HCT116 (cell line): ENCODE measurements at regions not wholly inside any gene's neighbourhood (a gene's known extent, or its start where the extent isn't known, plus 50 kb on each side); places are given as distances from the start of the nearest gene placed in this dataset.

Experiments
- ATAC-seq: fragments of 200-7000 bp; cut with Tn5 transposase; 2 replicates; pipeline ENCODE4 v1.9.1; 2020; ENCODE audit warnings: mild to moderate bottlenecking, moderate library complexity
- BruUV-seq: library from RNA; stranded (reverse); fragments of 400-500 nt; replicated peaks from 2 replicates; lab custom pipeline; 2021; lab: Mats Ljungman, UMichigan
- CTCF ChIA-PET: fragments of 300-600 bp; sonication (Branson Sonifier 250); formaldehyde crosslinking; loops from one replicate; lab custom pipeline; 2021; ENCODE audit warnings: antibody characterized with exemption; lab: Charles Lee
- POLR2A ChIA-PET: fragments of 300-600, 350-600 bp; sonication (Branson Sonifier 250); formaldehyde crosslinking; loops from one replicate; lab custom pipeline; 2021; ENCODE audit warnings: antibody characterized with exemption; lab: Charles Lee
- RAD21 ChIA-PET, 2 experiments: fragments of 300-600 bp; sonication (Branson Sonifier 250); formaldehyde crosslinking; loops; one replicate each; lab custom pipeline; 2023; ENCODE audit warnings: low total read pairs in 2 of 2; ENCODE audit not compliant: uncharacterized antibody in 2 of 2, unreplicated experiment in 2 of 2, low non-redundant PET in 1 of 2; lab: Charles Lee
- DNase-seq: peaks from one replicate; pipeline ENCODE4 v3.0.0-alpha.2; 2010; ENCODE audit warnings: low read depth, low spot score
- H2AFZ ChIP-seq: fragments of 200-600 bp; shearing (Covaris generic), sonication (generic); 2 replicates; pipeline ENCODE4 v1.6.1; 2017; ENCODE audit warnings: low read depth, mixed run types, mixed read lengths, antibody characterized with exemption, low read length; ENCODE audit not compliant: poor library complexity, severe bottlenecking
- H3K27ac ChIP-seq: 2 replicates; pipeline ENCODE4 v1.5.1; 2012; ENCODE audit warnings: low read depth, low read length
- H3K27me3 ChIP-seq: fragments of 200-600 bp; sonication (generic); 2 replicates; pipeline ENCODE4 v1.6.1; 2016; ENCODE audit warnings: mixed run types, low read length, mixed read lengths; ENCODE audit not compliant: insufficient read depth
- H3K36me3 ChIP-seq, 2 experiments: fragments of 200-500 bp in 1 of 2; fragments of 200-600 bp in 1 of 2; sonication (Bioruptor generic) in 1 of 2; sonication (generic) in 1 of 2; 2 replicates each; pipeline versions ENCODE4 v1.5.1 to v1.6.1; 2014 to 2016; ENCODE audit warnings: low read length in 2 of 2, inconsistent platforms in 1 of 2, mixed read lengths in 1 of 2, mixed run types in 1 of 2; ENCODE audit not compliant: insufficient read depth in 2 of 2, control insufficient read depth in 1 of 2
- H3K4me1 ChIP-seq, 2 experiments: fragments of 200-600 bp in 1 of 2; sonication (generic) in 1 of 2; 2 replicates each; pipeline versions ENCODE4 v1.5.1 to v1.6.1; 2012 to 2017; ENCODE audit warnings: low read length in 2 of 2, inconsistent platforms in 1 of 2, mild to moderate bottlenecking in 1 of 2, mixed read lengths in 1 of 2, mixed run types in 1 of 2, moderate library complexity in 1 of 2; ENCODE audit not compliant: insufficient read depth in 2 of 2, control insufficient read depth in 1 of 2
- H3K4me2 ChIP-seq: fragments of 200-600 bp; sonication (generic); 2 replicates; pipeline ENCODE4 v1.6.1; 2017; ENCODE audit warnings: mixed run types, low read length, mixed read lengths
- H3K4me3 ChIP-seq, 2 experiments: fragments of 200-600 bp in 1 of 2; sonication (generic) in 1 of 2; replicated peaks in 1 of 2; 2 replicates each; pipeline ENCODE4 v1.5.1; 2011 to 2016; ENCODE audit warnings: low read length in 2 of 2, control low read depth in 1 of 2, low read depth in 1 of 2, mild to moderate bottlenecking in 1 of 2, mixed read lengths in 1 of 2, mixed run types in 1 of 2
- H3K79me2 ChIP-seq: fragments of 200-600 bp; sonication (generic); 2 replicates; pipeline ENCODE4 v1.6.1; 2017; ENCODE audit warnings: mild to moderate bottlenecking, mixed run types, low read length, moderate library complexity, mixed read lengths; ENCODE audit not compliant: insufficient read depth
- H3K9ac ChIP-seq: fragments of 200-600 bp; sonication (generic); 2 replicates; pipeline ENCODE4 v1.6.1; 2016; ENCODE audit warnings: low read length, mixed read lengths
- H3K9me2 ChIP-seq: fragments of 200-600 bp; sonication (generic), shearing (Covaris generic); 2 replicates; pipeline ENCODE4 v1.6.1; 2017; ENCODE audit warnings: mixed run types, mild to moderate bottlenecking, moderate library complexity; ENCODE audit not compliant: insufficient read depth
- H3K9me3 ChIP-seq, 2 experiments: fragments of 200-500 bp in 1 of 2; fragments of 200-600 bp in 1 of 2; sonication (Bioruptor generic) in 1 of 2; sonication (generic) in 1 of 2; 2 replicates each; pipeline ENCODE4 v1.6.1; 2014 to 2017; ENCODE audit warnings: low read length in 2 of 2, mixed read lengths in 2 of 2, inconsistent platforms in 1 of 2, low read depth in 1 of 2, mild to moderate bottlenecking in 1 of 2, mixed run types in 1 of 2, moderate library complexity in 1 of 2; ENCODE audit not compliant: control insufficient read depth in 1 of 2, insufficient read depth in 1 of 2
- H4K20me1 ChIP-seq: fragments of 200-600 bp; sonication (generic), shearing (Covaris generic); 2 replicates; pipeline ENCODE4 v1.6.1; 2017; ENCODE audit warnings: mixed run types, mild to moderate bottlenecking, moderate library complexity; ENCODE audit not compliant: insufficient read depth
- JUND ChIP-seq: IDR thresholded peaks from 2 replicates; pipeline ENCODE4 v1.6.1; 2012
- POLR2AphosphoS5 ChIP-seq: IDR thresholded peaks from 2 replicates; pipeline ENCODE4 v1.6.1; 2011; ENCODE audit warnings: mild to moderate bottlenecking, low read depth, low read length, moderate library complexity
- RAD21 ChIP-seq: IDR thresholded peaks from 2 replicates; pipeline ENCODE4 v1.6.1; 2012; ENCODE audit warnings: low read depth, mild to moderate bottlenecking
- YY1 ChIP-seq: IDR thresholded peaks from 2 replicates; pipeline ENCODE4 v1.6.1; 2011; ENCODE audit warnings: low read length, low read depth, moderate library complexity, mild to moderate bottlenecking; ENCODE audit not compliant: insufficient replicate concordance; ENCODE audit errors: extremely low read depth
- ZBTB33 ChIP-seq: IDR thresholded peaks from 2 replicates; pipeline ENCODE4 v1.6.1; 2011; ENCODE audit warnings: mild to moderate bottlenecking, low read length, moderate library complexity; ENCODE audit not compliant: insufficient replicate concordance; ENCODE audit errors: extremely low read depth
- intact Hi-C: fragments of 100-400 bp; cut with micrococcal nuclease; formaldehyde crosslinking; loops from 2 replicates; pipeline ENCODE4 v1.10.0; 2022
- TF ChIP-seq, protein P1 (sequence below), 3 experiments: fragments of 200-600 bp in 1 of 3; sonication (generic) in 1 of 3; IDR thresholded peaks in 2 of 3; conservative IDR thresholded peaks in 1 of 3; 2 replicates each; pipeline ENCODE4 v1.5.1; 2012 to 2017; ENCODE audit warnings: low read depth in 2 of 3, low read length in 2 of 3, antibody characterized with exemption in 1 of 3, borderline replicate concordance in 1 of 3, control low read depth in 1 of 3, mild to moderate bottlenecking in 1 of 3, mixed read lengths in 1 of 3, mixed run types in 1 of 3, moderate library complexity in 1 of 3; ENCODE audit not compliant: insufficient read depth in 1 of 3

- BruUV-seq, result no TSS peak
- Histone ChIP-seq H4K20me1 (no peaks in the 10 kb centered on the region), H3K79me2 (no peaks in the 10 kb centered on the region), H3K36me3 (no peaks in the 10 kb centered on the region), H3K9me3 (no peaks in the 10 kb centered on the region), H3K9ac (no peak overlapping the region), H3K4me3 (no peak overlapping the region), H3K27me3 (no peaks in the 10 kb centered on the region)
- ChIA-PET CTCF (no interaction called here), RAD21 (no interaction called here)
- no peak for TF ChIP-seq POLR2AphosphoS5
- TF ChIP-seq YY1, result no peak
- TF ChIP-seq, all 23 proteins: peak for 0
- H3K27ac ChIP-seq, result no peak overlapping the region
- DNase-seq (no peak), ATAC-seq (no peak)
- no peaks in the 10 kb centered on the region for H3K4me1 ChIP-seq
- intact Hi-C loops, result no loop called here
- no peaks in the 10 kb centered on the region for H3K9me2 ChIP-seq
- H2AFZ ChIP-seq, result no peak overlapping the region
- no peak overlapping the region for H3K4me2 ChIP-seq
- POLR2A ChIA-PET, result no interaction called here
Measured at GRCh38 chr17:63163158-63163520, 197.1 kb downstream of the TANC2 start.

DNA sequence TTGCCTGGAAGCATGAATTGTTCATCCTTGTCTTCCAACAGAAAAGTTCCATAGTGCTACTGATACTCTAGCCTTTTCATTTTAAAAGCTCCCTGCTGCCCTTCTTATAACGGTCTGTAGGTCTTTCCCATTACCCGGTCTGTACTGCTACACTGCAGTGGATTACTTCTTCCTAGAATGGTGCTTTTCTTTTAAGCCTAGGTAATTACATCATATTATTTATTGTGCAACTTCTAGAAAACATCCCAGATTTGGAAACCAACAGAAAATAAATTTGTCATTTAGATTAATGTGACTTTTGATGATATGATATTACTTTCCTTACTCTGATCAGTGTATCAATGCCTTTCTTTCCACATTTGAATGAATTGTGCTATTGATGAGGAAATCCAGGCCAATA lies 199.4 kb downstream of the TANC2 start:
- Histone ChIP-seq H3K4me1 (no peaks in the 10 kb centered on the region), H3K9me2 (no peaks in the 10 kb centered on the region), H3K27ac (no peak overlapping the region), H3K27me3 (no peaks in the 10 kb centered on the region), H3K9me3 (no peaks in the 10 kb centered on the region), H3K4me2 (no peak overlapping the region), H3K36me3 (no peaks in the 10 kb centered on the region), H2AFZ (no peak overlapping the region), H3K79me2 (no peaks in the 10 kb centered on the region), H3K4me3 (no peak overlapping the region), H4K20me1 (no peaks in the 10 kb centered on the region), H3K9ac (no peak overlapping the region)
- ChIA-PET POLR2A (no interaction called here), RAD21 (no interaction called here), CTCF (no interaction called here)
- TF ChIP-seq, protein P1, sequence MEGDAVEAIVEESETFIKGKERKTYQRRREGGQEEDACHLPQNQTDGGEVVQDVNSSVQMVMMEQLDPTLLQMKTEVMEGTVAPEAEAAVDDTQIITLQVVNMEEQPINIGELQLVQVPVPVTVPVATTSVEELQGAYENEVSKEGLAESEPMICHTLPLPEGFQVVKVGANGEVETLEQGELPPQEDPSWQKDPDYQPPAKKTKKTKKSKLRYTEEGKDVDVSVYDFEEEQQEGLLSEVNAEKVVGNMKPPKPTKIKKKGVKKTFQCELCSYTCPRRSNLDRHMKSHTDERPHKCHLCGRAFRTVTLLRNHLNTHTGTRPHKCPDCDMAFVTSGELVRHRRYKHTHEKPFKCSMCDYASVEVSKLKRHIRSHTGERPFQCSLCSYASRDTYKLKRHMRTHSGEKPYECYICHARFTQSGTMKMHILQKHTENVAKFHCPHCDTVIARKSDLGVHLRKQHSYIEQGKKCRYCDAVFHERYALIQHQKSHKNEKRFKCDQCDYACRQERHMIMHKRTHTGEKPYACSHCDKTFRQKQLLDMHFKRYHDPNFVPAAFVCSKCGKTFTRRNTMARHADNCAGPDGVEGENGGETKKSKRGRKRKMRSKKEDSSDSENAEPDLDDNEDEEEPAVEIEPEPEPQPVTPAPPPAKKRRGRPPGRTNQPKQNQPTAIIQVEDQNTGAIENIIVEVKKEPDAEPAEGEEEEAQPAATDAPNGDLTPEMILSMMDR (IDR thresholded peaks at IDR 0.05 in 2 of 3, conservative IDR thresholded peaks at IDR 0.05 in 1 of 3; ENCODE audit: borderline replicate concordance in 1 of 3, insufficient read depth in 1 of 3, low read depth in 2 of 3, low read length in 2 of 3), result no peak
- no peak for TF ChIP-seq JUND
- no peak for TF ChIP-seq RAD21
- TF ChIP-seq ZBTB33, result no peak
- intact Hi-C loops, result no loop called here
- no TSS peak for BruUV-seq
- DNase-seq (no peak), ATAC-seq (no peak)
